Left kidney (tissue), 1 donor: ENCODE measurements at regions not wholly inside any gene's neighbourhood (a gene's known extent, or its start where the extent isn't known, plus 50 kb on each side); places are given as distances from the start of the nearest gene placed in this dataset.

Experiments
- DNase-seq: peaks from one replicate; pipeline ENCODE4 v3.0.0-alpha.2; 2013

DNA sequence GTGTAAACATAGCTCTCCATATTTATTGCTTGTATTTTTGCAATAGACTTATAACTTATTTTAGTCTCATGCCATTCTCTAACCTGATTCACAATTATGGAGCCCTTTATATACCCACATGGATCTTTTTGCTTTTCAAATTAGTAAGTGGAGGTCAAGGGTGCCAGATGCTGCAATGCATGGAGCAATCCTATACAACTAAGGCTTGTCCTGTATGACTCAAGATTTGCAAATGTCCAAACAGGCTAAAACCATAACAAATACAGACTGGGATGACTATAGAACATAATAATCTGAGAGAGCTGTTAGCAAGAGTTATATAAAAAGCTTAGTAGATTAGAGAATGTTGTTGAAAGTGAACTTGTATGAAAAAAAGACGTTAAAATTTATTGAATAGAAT lies 690.4 kb upstream of the NRXN1 start:
- DNase-seq = no peak

DNA sequence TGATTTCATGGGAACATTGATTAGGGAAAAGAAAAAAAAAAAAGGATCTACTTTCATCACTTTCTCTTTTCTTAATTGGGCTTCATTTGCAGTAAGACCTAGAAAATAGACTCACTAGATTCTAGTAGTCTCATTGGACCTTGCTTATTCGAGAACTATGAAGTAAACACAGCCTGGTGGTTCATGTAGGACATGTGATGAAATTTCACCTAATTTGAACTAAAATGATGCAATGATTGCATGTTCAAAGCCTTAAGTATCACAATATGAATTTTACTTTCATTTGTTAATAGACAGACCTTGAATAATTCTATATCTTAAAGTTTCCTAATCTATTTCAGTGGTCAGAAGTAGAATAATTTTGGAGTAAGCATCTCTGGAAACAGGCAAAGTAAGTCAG lies 688.9 kb upstream of the NRXN1 start:
- DNase-seq = no peak

DNA sequence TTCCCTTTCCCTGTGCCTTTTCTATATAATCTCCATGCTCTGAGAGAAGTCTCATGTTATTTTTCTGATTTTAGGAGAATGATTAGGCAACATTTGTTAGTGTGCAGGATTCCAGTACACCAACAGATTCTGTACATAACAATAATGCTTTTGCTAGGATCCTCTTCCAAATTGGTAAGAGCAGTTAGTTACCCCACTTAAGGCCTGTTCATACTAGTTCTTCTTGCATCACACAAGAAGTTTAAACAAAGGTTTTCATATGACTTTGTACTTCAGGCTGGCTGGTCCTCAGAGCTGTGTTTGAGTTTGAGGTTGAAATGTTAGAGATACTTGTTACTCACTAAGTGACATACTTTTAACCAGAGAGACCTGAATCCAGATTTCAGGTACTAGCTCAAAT lies 686.9 kb upstream of the NRXN1 start:
- DNase-seq = no peak

DNA sequence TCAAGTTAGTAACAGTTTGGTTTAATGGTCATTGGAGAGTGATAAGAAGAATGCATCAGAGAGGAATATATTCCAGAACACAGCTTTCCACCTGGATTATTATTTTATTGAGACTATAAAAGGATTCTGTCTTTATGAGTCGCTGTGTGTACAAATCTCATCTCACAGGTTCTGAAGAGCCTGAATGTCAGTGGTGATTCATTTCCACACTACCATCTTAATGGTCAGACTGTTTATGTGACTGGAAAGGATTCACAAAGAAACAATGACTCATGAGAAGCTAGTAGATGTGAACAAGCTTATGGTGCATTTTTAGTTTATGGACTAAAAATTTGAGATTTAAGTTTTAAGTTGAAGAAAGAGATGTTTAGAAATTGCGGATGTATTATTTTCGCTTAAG lies 685.4 kb upstream of the NRXN1 start:
- no peak for DNase-seq

DNA sequence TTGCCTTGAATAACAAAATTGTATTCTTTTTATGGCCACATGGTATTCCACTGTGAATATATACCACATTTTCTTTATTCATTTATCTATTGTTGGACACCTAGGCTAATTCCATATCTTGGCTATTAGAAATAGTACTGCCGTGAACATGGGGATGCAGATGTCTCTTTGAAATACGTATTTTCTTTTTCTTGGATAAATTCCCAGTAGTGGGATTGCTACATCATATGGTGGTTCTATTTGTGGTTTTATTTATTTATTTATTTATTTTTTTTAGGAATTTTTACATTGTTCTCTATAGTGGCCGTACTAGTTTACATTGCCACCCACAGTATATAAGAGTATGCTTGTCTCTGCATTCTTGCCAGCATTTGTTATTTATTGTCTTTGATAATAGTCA lies 679.8 kb upstream of the NRXN1 start:
- no peak for DNase-seq

DNA sequence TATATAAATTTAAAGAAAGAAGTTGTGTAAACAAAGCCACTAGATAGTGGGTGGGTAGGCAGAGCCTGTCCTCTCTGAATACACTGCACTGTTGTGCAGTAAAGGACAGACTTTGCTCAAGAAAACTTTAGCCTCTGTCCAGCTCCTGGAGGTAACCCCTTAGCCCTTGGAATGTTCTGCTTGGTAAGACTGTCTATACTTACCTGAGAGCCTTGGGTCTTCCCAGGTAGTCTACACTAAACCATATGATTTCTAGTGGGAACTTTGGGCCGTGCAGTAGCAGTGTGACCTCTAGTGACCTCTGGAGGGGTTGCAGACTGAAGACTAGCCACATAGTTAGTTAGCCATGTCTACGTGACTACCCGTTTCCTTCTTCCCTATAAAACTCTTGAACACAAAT lies 678.3 kb upstream of the NRXN1 start:
- DNase-seq = no peak

DNA sequence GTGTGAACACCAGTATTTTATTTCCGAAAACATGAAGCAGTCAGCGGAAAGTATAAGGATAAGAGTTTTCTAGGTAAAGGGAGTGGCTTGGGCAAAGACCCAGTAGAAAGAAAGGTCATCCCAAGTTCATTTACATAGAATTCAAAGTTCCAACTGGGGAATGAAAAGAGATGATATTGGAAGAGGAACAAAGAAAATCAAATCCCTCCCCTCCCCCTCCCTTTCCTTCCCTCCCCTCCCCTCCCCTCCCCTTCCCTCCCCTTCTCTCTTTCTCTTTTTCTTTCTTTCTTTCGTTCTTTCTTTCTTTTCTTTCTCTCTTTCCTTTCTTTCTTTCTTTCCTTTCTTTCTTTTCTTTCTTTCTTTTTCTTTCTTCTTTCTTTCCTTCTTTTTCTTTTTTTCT lies 675.7 kb upstream of the NRXN1 start:
- no peak for DNase-seq

DNA sequence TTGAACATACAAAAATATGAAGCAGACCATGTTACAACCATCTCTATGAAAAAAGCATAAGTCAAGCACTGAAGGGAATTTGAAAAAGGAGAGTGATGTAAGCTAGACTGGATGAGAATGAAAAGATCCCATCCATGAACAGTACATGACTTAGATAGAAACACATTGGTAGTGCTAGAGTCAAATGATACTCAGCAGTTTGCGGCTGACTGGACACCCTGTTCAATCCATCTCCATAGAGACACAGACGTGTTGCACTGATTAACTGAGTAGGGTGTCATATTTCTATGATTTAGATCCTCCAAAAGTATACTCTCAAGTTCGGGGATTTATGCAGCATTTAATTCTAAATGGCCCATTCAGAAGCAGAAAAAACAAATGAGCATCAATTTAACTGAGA lies 674.3 kb upstream of the NRXN1 start:
- no peak for DNase-seq

DNA sequence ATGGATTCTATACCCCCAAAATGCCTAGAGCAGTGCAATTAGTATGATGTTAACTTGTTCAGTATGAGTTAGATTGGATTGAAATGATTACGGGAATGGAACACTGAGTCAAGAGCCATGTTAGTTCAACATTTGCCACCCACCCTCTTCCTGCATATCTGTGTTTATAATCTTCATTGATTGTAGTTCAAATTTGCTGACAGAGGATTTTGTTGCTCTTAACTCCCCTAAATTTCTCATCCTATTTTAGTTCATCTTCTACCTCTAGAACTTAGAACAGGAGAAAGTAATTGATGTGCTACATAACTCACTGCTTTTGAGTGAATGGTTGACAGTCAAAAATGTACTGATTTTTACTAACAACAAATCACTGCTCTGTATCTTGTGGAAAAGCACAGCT lies 673.5 kb upstream of the NRXN1 start:
- no peak for DNase-seq

DNA sequence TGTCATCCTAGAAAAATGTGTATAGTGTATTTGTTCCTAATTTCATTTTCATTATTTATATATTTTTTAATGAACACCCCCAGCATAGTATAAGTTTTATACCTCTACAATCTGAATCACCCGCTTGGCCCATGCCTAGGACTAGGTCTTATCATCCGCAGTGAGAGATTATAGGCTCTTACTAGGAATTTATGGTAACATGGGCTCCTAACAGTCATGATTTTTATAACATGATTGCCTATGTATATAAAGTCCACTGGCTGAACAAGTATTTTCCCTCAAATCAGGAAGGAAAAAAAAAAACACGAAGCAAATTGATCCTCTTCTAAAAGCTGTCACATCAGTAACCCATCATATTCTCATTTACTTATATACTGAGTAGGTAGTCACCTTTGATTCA lies 666.1 kb upstream of the NRXN1 start:
- DNase-seq = no peak

DNA sequence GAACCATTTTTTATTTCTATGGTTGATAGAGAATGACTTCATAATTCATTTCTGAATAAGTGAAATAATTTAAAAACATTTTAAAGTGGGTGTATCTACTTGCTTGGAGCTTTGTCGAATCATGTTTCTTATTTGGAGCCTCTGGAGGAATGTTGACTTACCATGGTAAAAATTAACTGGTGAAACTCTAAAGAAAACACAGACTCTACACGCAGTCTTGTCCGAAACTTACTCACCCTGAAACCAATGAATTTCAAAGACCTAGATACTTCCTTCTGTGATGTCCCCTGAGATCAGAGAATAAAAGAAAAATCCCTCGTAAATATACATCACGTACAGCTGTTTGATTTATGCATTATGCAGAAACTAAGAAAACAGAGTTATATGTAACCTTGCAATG lies 665.2 kb upstream of the NRXN1 start:
- no peak for DNase-seq

DNA sequence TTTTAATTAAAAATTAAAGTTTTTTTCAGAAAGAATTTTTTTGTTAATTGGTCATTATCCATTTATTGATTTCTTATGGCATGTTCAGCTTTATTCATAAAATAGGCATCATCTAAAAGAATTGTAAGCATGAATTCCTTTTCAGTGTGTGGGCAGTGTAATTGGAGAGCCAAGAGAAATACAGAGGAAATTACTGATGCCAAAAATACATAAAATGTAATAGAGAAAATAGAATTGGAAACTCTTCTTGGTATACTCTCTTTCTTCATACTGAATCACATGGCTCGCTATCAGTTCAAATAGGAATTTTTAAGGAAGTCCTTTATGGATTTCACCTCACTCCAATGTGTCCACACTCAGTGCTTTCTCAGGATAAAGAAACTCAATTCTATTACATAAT lies 663.6 kb upstream of the NRXN1 start:
- no peak for DNase-seq

DNA sequence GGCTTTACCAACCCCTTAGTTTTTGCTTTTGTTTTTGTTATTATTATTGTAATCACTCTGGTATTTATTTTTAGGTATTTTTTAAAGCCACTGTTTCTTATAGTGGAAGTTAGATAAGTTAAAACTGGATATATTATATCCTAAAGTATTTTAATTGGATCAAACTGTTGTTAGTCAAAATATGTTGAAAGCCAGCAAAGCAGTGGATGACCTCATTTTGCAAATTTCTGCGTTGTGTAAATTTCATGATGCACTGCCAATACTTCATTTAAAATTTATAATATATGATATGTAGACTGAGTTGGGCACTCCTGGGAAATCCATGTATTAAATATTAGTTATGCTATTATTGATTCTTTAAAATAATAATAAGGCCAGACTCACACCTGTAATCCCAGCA lies 661.7 kb upstream of the NRXN1 start:
- no peak for DNase-seq

DNA sequence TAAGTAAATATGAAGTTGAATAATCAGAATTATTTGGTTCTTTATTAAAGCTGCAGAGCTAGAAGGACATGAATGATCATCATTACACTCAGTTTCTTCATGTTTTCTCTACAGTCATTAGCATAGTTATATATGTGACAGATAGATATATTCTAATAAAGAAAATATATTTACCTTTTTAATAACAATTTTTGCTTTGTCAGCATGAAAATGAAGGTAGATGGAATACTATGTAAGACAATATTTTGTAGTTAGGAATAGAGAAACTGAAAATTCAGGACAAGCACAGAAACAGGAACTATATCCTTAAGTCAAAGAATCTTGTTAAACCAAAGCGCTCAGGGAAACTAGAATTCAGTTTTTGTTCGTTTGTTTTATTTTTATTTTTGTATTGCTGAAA lies 649.9 kb upstream of the NRXN1 start:
- no peak for DNase-seq

DNA sequence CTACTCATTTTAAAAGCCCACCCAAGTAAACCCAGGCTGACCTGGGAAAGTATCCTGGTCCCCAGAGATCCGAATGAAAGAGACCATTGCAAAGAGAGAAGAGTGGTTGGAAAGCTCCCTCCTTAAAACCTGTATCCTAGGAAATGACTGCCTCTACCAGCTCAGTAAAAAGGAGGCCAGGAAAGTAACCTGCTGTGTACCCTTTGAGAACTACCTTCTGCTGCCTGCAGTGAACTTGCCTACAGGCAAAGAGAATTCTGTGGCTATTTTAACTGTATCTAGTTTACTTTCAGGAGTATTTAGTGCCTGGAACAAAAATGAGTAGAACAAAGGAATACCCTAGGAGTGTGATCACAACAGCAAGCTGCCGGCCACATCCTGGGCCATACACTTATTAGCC lies 641.7 kb upstream of the NRXN1 start:
- no peak for DNase-seq

DNA sequence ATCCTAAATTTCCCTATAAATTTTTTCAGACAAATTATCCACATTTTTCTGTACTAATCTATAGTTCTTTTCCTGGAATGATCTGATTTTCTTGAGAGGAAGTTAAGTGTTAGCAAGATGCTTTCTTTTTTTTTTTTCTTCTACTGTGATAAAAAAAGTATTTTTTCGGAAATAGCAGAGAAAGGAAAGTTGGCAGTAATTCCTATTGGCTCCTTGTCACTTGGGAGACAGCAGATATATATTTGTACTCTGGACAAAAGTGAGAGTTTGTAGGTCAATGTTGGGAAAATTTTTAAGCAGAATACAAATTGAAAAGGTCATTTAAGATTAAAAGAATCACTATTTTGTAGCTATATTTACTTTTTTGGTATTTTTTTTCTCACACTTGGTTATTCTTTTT lies 635.7 kb upstream of the NRXN1 start:
- DNase-seq = no peak

DNA sequence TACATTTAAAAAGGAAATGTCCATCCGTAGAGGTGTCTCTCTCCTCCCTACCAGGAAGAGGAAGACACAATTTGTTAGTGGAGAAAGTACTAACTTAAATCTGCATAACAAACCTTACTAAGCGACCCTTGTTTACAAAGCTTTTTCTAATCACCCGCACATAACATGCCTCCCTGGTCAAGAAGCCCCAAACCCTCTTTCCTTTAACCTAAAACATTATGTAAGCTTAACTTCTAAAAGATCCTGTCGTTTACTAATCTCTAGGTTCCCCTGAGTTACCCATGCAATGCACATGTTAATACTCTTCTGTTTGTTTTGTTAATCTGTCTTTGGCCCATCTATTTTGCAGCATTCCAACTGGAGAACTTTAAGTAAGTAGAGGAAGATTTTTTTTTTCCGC lies 630.3 kb upstream of the NRXN1 start:
- no peak for DNase-seq

DNA sequence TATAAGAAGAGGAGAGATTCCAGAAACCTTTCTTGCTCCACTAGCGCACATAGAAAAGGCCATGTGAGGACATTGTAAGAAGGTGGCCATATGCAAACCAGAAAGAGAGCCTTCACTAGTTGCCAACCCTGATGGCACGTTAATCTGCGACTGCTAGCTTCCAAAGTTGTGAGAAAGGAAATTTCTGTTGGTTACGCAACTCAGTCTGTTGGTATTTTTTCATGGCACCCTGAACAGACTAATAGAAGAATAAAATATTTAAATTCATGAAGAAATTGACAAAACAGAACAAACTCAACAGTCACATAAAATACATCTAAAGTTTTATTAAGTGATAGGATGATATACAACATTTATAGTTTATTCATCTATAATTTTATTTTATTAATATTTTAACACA lies 625.9 kb upstream of the NRXN1 start:
- no peak for DNase-seq

DNA sequence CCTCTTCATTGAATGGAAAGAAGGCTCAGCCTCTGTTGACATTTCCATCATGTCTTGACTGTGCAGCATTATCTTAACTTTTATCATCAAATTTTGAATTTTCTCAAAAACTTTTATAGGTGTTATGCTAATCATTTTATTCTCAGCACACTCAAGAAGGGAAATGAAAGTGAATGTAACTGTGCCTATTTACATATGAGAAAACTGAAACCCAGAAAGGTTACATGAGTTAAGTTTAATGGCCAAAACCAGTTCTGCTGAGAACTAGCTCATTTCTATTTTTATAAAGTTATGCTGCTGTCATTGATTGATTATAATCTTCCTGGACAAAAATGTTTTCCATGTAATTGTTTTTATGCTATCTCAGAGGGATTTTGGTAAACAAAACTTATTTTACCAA lies 618.8 kb upstream of the NRXN1 start:
- no peak for DNase-seq

DNA sequence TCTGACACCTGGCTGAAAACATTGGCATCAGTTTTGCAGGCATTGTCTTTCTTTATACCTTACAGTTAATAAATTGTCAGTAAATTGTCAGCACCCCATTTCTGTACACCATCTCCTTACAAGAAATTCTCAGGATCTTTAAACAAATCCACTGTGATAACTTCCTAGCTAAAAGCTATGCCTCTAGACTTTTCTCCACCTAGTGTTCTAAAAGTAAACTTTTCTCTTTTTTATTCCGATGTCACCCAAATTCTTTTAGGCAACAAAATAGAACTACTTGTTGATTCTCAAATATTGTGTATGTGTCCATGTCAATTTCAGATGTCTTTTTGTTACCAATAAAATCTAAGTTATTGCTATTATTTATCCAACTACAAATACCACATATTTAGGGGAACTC lies 617.4 kb upstream of the NRXN1 start:
- no peak for DNase-seq

DNA sequence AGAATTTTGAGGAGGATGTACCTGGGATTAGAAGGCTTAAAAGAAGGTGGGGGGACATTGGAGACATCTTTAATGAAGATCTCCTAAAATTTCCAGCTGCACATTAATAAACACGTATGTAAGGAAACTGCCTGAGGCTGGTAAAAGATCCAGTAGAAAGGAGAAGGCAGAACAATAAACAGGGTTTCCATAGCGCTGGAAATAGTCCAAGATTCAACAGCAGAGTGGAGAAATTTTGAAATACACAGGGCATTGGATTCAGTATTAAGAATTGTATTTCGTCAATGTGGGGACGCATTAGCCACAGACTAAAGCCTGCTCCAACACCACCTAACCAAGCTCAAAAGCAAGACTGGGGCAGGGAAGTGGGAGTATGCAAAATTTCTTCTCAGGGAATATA lies 606.9 kb upstream of the NRXN1 start:
- DNase-seq = no peak

DNA sequence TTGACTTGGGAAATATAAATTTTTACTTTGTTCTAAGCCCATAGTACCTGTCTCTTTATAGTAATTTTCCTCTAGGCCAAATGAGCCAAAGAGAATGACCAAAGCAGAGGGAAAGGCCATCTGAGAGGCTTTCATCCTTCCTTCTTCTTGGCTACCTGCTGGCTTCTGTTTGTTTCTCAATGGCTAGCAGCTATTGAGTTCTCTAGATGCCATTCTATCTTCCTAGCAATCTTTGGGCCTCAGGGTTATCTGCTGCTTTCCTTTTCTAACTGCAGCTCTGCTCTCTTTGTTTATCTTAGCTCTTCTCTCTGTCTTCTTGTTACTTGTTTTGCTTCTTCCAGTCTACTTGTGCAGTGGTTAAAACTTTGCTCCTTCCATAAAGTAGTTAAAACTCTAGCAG lies 601.1 kb upstream of the NRXN1 start:
- DNase-seq = no peak

DNA sequence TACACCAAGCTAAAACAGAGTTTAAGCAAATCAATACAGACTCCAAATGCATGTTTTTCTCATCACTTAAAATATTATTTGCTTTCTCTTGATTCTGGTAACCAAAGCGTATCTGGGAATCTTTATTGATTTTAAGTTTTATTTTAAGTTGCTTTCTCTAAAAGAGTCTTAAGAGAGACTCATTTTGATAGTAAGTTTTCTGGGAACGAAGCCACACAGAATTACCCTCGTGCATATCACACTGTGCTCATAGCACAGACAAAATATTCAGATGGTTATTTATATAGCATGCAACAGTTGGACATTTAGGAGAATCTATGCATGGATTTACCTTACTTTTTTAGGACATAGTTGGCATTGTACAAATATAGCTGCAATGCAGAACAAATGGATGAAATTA lies 597.5 kb upstream of the NRXN1 start:
- DNase-seq = no peak

DNA sequence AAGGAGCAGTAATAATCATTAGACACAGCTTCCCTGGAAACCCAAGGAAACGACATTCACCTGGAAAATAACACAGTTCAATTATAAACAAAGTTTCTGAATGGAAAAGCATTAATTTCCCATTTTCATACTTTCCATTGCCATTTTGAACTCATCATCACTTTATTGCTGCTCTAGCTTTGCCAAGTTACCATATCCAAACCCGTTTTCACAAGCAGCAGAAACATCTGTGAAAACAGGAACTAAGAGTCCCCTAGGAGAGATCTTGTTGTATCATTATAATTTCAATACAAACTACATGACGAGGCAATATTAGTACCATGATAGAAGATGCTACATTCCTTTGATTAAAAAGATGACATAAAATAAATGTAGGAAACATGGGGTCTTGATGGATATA lies 597.0 kb upstream of the NRXN1 start:
- DNase-seq = no peak

DNA sequence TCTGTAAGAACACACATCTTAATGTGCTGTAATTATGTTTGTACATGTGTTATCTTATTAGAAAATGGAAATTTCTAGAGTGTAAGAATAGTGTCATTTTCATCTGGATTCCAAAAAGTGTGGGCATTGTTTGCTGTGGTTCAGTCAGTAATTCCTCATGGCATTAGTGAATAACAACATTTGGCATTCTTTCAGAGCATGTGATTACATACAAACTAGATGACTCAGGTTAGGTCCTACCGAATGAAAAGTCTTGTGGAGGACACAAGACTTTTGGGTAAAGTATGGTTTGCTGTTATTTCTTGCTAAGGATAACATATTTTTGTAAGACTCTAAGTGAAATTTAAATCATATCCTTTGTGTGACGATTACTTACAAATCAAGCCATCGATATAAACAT lies 593.1 kb upstream of the NRXN1 start:
- DNase-seq = no peak

DNA sequence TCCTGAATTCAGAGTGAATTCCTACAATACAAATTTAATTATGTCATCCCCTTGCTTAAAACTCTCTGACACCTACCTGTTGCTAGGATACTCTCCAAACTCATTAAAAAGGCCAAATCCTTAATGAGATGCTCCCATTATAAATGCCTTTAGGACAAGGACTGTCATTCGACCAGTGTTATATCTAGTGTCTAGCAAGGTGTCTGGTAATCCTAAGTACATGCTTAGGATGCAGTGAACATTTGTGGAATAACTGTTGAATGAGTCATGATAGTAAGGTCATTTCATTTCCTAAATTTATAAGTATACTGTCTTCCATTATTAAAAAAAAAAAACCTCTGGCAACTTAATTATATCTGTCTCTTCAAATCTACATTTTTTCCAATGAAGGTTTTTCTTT lies 588.9 kb upstream of the NRXN1 start:
- DNase-seq = no peak
